GM23338 (cell line): ENCODE measurements at regions not wholly inside any gene's neighbourhood (a gene's known extent, or its start where the extent isn't known, plus 50 kb on each side); places are given as distances from the start of the nearest gene placed in this dataset.

Experiments
- ATAC-seq: fragments of 200-7000 bp; cut with Tn5 transposase; 3 replicates; pipeline ENCODE4 v1.9.1; 2020
- DNase-seq: peaks from one replicate; pipeline ENCODE4 v3.0.0-alpha.2; 2015; ENCODE audit warnings: low spot score
- H2AFZ ChIP-seq: fragments of 200-600 bp; sonication (generic); 2 replicates; pipeline ENCODE4 v1.8.0; 2016; ENCODE audit warnings: antibody characterized with exemption, mild to moderate bottlenecking, moderate library complexity
- H3F3A ChIP-seq: fragments of 200-600 bp; sonication (generic); replicated peaks from 2 replicates; pipeline ENCODE4 v1.8.0; 2017; ENCODE audit warnings: antibody characterized with exemption, mixed run types, low read depth
- H3K27ac ChIP-seq: fragments of 200-600 bp; sonication (generic); 2 replicates; pipeline ENCODE4 v1.6.1; 2016; ENCODE audit warnings: low read depth
- H3K27me3 ChIP-seq: fragments of 200-600 bp; sonication (generic); 2 replicates; pipeline ENCODE4 v1.8.0; 2016; ENCODE audit warnings: mild to moderate bottlenecking, mixed run types, moderate library complexity; ENCODE audit not compliant: insufficient read depth
- H3K36me3 ChIP-seq: fragments of 200-600 bp; sonication (generic); 2 replicates; pipeline ENCODE4 v1.8.0; 2016; ENCODE audit warnings: mild to moderate bottlenecking; ENCODE audit not compliant: insufficient read depth
- H3K4me1 ChIP-seq: fragments of 200-600 bp; sonication (generic); 2 replicates; pipeline ENCODE4 v1.8.0; 2016; ENCODE audit warnings: mild to moderate bottlenecking, moderate library complexity; ENCODE audit not compliant: insufficient read depth
- H3K4me2 ChIP-seq: fragments of 200-600 bp; sonication (generic); 2 replicates; pipeline ENCODE4 v1.7.1; 2017; ENCODE audit warnings: mixed run types
- H3K4me3 ChIP-seq: fragments of 200-600 bp; sonication (generic); 2 replicates; pipeline ENCODE4 v1.6.1; 2016; ENCODE audit warnings: mixed run types
- H3K79me2 ChIP-seq: fragments of 200-600 bp; sonication (generic); replicated peaks from 2 replicates; pipeline ENCODE4 v1.8.0; 2017; ENCODE audit warnings: mild to moderate bottlenecking; ENCODE audit not compliant: insufficient read depth
- H3K9me2 ChIP-seq: fragments of 200-600 bp; sonication (generic); 2 replicates; pipeline ENCODE4 v1.8.0; 2017; ENCODE audit not compliant: insufficient read depth
- H4K20me1 ChIP-seq: fragments of 200-600 bp; sonication (generic); replicated peaks from 2 replicates; pipeline ENCODE4 v1.8.0; 2017; ENCODE audit warnings: mild to moderate bottlenecking; ENCODE audit not compliant: insufficient read depth
- H3K27ac Mint-ChIP-seq: 2 replicates; pipeline ENCODE4 v1.8.0; 2020; ENCODE audit warnings: inconsistent platforms, mild to moderate bottlenecking, moderate library complexity, mixed read lengths
- H3K27me3 Mint-ChIP-seq: 3 replicates; pipeline ENCODE4 v1.8.0; 2022; ENCODE audit warnings: low read depth, mild to moderate bottlenecking, moderate library complexity, mixed read lengths, inconsistent platforms; ENCODE audit not compliant: insufficient read depth, poor library complexity
- H3K36me3 Mint-ChIP-seq: 3 replicates; pipeline ENCODE4 v1.8.0; 2021; ENCODE audit warnings: low read depth, mild to moderate bottlenecking, inconsistent platforms, moderate library complexity, mixed read lengths
- H3K4me1 Mint-ChIP-seq: 3 replicates; pipeline ENCODE4 v1.8.0; 2020; ENCODE audit warnings: mild to moderate bottlenecking, inconsistent platforms, mixed read lengths
- H3K4me3 Mint-ChIP-seq: 3 replicates; pipeline ENCODE4 v1.8.0; 2021; ENCODE audit warnings: moderate library complexity, mild to moderate bottlenecking, inconsistent platforms, mixed read lengths
- H3K9me3 Mint-ChIP-seq: 3 replicates; pipeline ENCODE4 v1.8.0; 2020; ENCODE audit warnings: moderate library complexity, mild to moderate bottlenecking, inconsistent platforms, mixed read lengths
- EZH2 ChIP-seq: fragments of 200-600 bp; sonication (generic); IDR thresholded peaks from one replicate; pipeline ENCODE4 v1.8.0; 2017; ENCODE audit warnings: antibody characterized with exemption, mild to moderate bottlenecking, low read depth; ENCODE audit not compliant: unreplicated experiment
- EZH2phosphoT487 ChIP-seq: fragments of 200-600 bp; sonication (generic); IDR thresholded peaks from one replicate; pipeline ENCODE4 v1.8.1; 2018; ENCODE audit warnings: antibody characterized with exemption; ENCODE audit not compliant: unreplicated experiment
- JUNB ChIP-seq: IDR thresholded peaks from one replicate; pipeline ENCODE4 v1.6.1; 2016; ENCODE audit warnings: antibody characterized with exemption; ENCODE audit not compliant: unreplicated experiment
- NANOG ChIP-seq: IDR thresholded peaks from 2 replicates; pipeline ENCODE4 v1.6.1; 2016; ENCODE audit warnings: antibody characterized with exemption, borderline replicate concordance
- REST ChIP-seq: IDR thresholded peaks from one replicate; pipeline ENCODE4 v1.6.1; 2018; ENCODE audit warnings: antibody characterized with exemption; ENCODE audit not compliant: unreplicated experiment
- ZNF331 ChIP-seq: fragments of 250-450 bp; sonication (Bioruptor Pico); IDR thresholded peaks from 2 replicates; pipeline ENCODE4 v1.5.0; 2020; ENCODE audit warnings: low read depth, mild to moderate bottlenecking, moderate library complexity
- ZNF462 ChIP-seq: fragments of 250-450 bp; sonication (Bioruptor Pico); IDR thresholded peaks from 2 replicates; pipeline ENCODE4 v1.5.0; 2020; ENCODE audit warnings: mild to moderate bottlenecking, moderate library complexity
- TF ChIP-seq, protein P1 (sequence below): IDR thresholded peaks from 2 replicates; pipeline ENCODE4 v1.6.1; 2016; ENCODE audit warnings: antibody characterized with exemption

- TF ChIP-seq ZNF462 (CRISPR knock-in tag) (no peak), JUNB (no peak), EZH2 (no peak), REST (no peak)
These were observed 357.2 kb upstream of the SALL3 start (continued) for GRCh38 chr18:78622251-78622906.

- Mint-ChIP-seq H3K36me3 (peaks cover 21% of the 10 kb centered on the region), H3K27me3 (no peaks in the 10 kb centered on the region), H3K4me3 (no peak overlapping the region), H3K4me1 (no peaks in the 10 kb centered on the region), H3K27ac (no peak overlapping the region), H3K9me3 (peaks cover 97% of the 10 kb centered on the region)
- H3K4me2 ChIP-seq: no peak overlapping the region
- no peak overlapping the region for H3K4me3 ChIP-seq
- ATAC-seq: no peak
- H3F3A ChIP-seq: no peaks in the 10 kb centered on the region
- H3K36me3 ChIP-seq: no peaks in the 10 kb centered on the region
- H2AFZ ChIP-seq: no peak overlapping the region
- no peak overlapping the region for H3K27ac ChIP-seq
- H3K79me2 ChIP-seq: no peaks in the 10 kb centered on the region
- no peak for DNase-seq
- H3K4me1 ChIP-seq: no peaks in the 10 kb centered on the region
- no peaks in the 10 kb centered on the region for H3K9me2 ChIP-seq
- H3K27me3 ChIP-seq: no peaks in the 10 kb centered on the region
- no peaks in the 10 kb centered on the region for H4K20me1 ChIP-seq
- TF ChIP-seq, protein P1, sequence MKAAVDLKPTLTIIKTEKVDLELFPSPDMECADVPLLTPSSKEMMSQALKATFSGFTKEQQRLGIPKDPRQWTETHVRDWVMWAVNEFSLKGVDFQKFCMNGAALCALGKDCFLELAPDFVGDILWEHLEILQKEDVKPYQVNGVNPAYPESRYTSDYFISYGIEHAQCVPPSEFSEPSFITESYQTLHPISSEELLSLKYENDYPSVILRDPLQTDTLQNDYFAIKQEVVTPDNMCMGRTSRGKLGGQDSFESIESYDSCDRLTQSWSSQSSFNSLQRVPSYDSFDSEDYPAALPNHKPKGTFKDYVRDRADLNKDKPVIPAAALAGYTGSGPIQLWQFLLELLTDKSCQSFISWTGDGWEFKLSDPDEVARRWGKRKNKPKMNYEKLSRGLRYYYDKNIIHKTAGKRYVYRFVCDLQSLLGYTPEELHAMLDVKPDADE: no peak
- no peak for TF ChIP-seq EZH2phosphoT487
- TF ChIP-seq ZNF331 (CRISPR knock-in tag): no peak
- TF ChIP-seq NANOG: no peak
These were observed 356.6 kb upstream of the SALL3 start for GRCh38 chr18:78622907-78623541.
